Kasumi-1 (cell line): ENCODE measurements at regions not wholly inside any gene's neighbourhood (a gene's known extent, or its start where the extent isn't known, plus 50 kb on each side); places are given as distances from the start of the nearest gene placed in this dataset.
"Not testable (repeated sequence)": the region's sequence is repeated elsewhere in the genome, so short reads cannot be mapped to it uniquely, and the experiment has no call there.

ENCODE experiments used
- DNase-seq, 2 experiments: peaks; one replicate each; lab custom pipeline; 2025; lab: John Stamatoyannopoulos, UW

DNA sequence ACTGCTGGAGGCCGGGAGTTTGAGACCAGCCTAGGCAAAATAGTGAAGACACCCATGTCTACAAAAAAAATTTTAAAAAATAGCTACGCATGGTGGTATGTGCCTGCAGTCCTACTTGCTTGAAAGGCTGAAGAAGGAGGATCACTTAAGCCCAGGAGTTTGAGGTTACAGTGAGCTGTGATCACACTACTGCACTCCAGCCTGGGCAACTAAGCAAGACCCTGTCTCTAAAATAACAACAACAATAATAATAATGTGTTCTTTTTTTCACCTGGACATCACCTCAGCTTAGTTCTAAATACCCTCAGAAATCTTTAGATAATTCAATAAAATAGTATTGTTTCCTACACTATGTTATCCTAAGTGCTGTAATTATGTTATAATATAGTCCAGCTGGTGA lies 397.1 kb upstream of the ZNF804A start:
- no peak for DNase-seq

DNA sequence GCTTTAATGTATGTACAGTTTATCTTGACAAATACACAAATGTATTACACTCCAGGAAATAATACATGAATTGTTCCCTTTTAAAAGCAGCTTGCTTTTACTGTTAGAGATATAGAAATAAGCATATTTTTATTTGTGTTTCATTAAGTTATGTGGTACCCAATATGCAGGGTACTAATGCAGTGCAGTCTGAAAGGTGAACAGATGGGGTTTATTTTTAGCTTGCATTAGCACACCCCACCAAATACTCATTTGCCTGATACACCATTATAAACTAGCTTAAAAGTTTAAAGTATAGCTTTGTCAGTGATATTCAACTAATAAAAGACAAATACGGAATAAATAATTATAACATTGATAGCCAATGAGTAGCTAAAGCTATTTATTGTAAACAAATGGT lies 394.7 kb upstream of the ZNF804A start:
- DNase-seq, result no peak

DNA sequence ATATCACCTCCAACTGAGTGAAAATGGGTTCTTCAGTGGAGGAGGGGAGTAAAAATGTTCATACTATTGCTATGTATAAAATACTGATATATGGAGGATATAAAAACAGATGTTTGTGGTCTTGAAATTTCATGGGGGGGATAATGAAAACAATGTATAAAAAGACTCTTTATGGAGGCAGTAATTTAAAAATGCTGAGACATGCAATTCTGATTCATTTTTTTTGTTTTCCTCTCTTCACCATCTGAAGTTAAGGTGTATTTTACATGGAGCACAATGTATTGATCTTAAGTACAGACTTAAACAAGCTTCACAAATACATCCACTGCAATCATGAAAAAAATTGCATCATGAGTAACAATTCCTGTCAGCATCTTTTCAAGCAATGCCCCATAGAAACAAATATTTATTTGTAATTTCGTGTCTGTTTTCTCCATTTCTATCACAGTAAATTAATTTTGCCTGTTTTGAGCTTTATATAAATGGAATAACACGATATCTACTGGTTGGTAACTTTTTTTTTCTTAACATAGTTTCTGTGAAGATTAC lies 393.2 kb upstream of the ZNF804A start:
- DNase-seq, result no peak

- no peak for DNase-seq
Measured at GRCh38 chr2:184206045-184206444, 392.3 kb upstream of the ZNF804A start.

- no peak for DNase-seq
Measured at GRCh38 chr2:184210329-184210728, 388.0 kb upstream of the ZNF804A start.

DNA sequence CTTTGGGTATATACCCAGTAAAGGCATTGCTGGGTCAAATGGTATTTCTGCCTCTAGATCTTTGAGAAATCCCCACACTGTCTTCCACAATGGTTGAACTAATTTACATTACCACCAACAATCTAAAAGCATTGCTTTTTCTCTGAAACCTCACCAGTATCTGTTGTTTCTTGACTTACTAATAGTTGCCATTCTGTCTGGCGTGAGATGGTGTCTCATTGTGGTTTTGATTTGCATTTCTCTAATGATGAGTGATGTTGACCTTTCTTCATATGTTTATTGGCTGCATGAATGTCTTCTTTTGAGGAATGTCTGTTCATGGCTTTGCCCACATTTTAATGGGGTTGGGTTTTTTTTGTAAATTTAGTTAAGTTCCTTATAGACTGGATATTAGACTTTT lies 382.6 kb upstream of the ZNF804A start:
- no peak for DNase-seq

GRCh38 chr2:184256611-184257010 lies 341.7 kb upstream of the ZNF804A start:
- no peak for DNase-seq

DNA sequence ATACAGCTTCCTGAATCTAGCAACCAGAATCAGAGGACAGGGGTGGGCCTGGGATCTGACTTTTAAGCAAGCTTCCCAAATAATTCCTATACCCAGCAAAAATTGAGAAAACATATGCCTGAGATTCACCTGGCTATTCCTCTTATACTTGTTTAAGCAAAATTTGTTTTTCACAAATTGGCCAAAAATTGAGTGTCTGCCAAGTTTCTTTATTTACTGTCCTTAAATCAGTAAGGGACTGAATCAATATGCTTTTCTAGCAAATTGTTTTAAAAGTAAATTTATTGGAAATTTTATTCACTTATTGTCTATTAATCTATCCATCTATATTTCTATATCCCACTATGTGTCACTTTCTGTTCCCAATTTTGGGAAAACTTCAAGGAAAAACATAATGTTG lies 337.0 kb upstream of the ZNF804A start:
- DNase-seq, result no peak

DNA sequence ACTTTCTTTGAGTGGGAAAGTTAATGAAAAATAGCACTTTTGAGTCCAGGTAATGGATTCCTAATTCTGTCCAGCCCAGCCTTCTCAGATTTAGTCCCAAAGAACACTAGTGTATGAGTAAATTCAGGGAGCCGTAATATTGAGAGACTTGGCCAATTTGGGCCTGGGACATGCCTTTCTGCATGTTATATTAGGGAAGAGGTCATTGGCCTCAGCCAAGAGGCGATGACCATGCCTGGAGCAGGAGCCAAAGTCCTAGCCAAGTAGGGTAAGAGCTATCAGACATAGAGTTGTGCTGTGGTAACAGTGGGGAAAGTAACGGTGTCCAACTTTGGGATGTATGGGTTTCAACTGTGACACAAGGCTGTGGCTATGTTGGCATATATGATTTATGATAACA lies 336.5 kb upstream of the ZNF804A start:
- no peak for DNase-seq

- DNase-seq, result no peak
Measured at GRCh38 chr2:184268900-184269477, 329.3 kb upstream of the ZNF804A start.

DNA sequence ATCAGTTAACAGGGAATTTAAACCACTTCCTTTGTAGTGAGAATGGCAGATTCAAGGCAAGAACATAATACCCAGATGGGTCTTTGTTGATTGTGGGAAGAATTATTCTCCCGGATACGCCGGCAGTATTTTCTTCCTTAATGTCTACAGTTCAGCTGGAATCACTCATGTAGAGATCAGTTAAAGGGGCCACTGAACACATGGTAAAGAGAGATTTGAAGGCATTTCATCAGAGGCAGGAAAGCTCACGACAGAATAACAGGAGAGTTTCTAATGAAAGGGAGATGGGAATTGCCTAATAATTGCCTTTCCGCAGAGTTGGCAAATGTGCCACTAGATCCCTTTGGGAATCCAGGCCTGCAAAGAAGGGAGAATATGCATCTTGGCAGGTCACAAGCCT lies 327.7 kb upstream of the ZNF804A start:
- DNase-seq, result no peak

GRCh38 chr2:184272056-184272455 lies 326.3 kb upstream of the ZNF804A start:
- no peak for DNase-seq

DNA sequence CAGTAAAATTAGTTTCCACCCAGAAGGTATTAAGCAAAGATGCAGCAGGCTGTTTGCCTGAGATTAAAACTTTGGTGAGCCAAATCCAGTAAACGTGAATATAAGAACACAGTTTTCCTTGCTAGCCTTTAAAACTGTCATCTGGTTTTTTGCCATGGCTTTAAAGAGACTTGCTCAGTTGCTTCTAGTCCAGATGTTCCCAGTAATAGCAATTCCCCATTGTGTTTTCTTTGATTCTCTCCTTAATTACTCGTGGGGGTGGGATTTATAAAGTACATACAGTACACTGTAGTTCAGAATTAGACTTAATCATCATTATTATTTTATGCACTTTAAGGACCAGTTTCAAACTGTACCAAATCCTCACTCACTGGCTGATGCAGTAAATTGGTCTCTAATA lies 303.5 kb upstream of the ZNF804A start:
- no peak for DNase-seq

DNA sequence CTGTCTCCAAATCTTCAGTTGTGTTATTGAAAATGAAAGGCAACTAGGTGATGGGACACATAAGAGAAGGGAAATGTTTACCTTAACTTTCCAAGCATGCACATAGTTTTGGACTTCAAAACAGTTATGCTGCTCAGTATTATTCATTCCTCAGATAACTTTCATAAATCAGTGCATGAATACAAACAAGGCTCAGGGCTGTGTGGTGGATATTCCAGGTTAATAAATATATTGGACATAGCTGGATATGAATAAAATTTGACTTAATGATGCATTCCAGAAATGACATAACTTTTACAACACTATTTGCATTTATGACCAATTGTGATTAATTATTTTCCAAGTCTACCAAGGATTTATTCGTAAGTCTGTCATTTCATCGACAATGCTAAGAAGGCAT lies 301.2 kb upstream of the ZNF804A start:
- DNase-seq, result no peak

GRCh38 chr2:184302506-184302905 lies 295.8 kb upstream of the ZNF804A start:
- no peak for DNase-seq

DNA sequence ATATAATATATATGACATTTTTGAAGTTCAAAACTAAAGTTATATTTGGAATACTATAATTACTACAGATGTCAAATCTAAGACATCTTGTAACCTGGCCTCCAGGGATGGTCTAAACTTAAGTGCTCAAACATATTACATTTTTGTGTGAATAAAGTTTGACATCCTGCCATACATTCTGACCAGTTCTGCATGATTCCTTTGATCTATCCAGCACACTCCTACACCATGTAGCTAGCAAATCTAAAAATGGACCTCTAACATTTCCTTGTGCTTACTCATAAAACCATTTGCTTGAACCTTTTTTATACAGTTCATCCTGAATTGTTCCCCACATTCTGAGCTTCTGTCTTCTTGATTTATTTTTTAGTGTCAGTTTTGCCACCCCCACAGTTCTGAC lies 294.3 kb upstream of the ZNF804A start:
- no peak for DNase-seq

DNA sequence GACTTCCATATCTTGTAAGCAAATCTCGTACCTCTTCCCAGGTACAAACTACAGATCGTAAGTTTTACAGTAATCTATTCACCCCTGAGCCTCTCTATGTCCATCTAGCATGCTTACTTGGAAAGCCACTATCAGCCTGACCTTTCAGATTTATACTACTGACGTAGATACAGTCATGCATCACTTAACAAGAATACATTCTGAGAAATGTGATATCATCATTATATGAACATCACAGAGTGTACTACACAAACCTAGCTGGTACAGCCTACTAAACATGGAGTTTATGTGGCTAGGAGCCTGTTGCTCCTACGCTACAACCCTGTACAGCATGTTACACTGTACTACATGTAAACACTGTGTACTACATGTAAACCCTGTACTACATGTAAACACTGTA lies 293.2 kb upstream of the ZNF804A start:
- no peak for DNase-seq

GRCh38 chr2:184308706-184309105 lies 289.6 kb upstream of the ZNF804A start:
- no peak for DNase-seq

GRCh38 chr2:184312970-184313369 lies 285.4 kb upstream of the ZNF804A start:
- DNase-seq, result no peak

GRCh38 chr2:184314829-184315228 lies 283.5 kb upstream of the ZNF804A start:
- DNase-seq, result no peak

DNA sequence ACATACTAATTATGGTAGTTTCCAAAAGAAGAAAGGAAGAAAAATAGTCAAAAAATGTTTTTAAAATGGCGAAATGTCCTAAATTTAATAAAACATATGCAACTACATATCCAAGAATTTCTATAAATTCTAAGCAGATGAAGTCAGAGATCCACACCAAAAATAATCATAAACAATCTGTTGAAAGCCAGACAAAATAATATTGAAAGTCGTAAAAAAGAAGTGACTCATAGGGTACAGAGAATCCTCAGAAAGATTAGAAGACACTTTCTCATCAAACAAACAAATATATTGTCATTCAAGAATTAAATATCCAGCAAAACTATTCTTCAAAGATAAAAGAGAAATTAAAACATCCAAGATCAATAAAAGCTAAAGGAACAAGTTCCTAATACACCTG lies 281.4 kb upstream of the ZNF804A start:
- DNase-seq, result no peak

DNA sequence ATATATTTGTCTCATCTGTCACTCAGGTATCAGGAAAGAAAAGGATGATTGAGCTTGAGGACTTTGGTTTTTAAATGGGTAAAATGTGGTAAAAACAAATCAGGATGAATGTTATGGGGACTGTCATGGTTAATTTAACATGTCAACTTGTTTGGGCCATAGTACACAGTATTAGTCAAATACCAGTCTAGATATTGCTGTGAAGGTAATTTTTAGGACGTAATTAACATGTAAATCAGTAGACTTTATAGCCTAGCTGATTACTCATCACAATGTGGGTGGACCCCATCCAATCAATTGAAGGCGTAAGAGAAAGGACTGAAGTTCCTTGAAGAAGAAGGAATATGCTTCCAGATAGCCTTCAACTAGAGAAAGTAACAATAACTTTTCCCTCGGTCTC lies 275.7 kb upstream of the ZNF804A start:
- DNase-seq, result no peak

- no peak for DNase-seq
Measured at GRCh38 chr2:184326066-184326465, 272.3 kb upstream of the ZNF804A start.

- DNase-seq, result not testable (repeated sequence)
Measured at GRCh38 chr2:184327805-184328204, 270.5 kb upstream of the ZNF804A start.

- DNase-seq, result not testable (repeated sequence)
Measured at GRCh38 chr2:184330561-184330960, 267.8 kb upstream of the ZNF804A start.
